K562 (cell line): ENCODE measurements at regions not wholly inside any gene's neighbourhood (a gene's known extent, or its start where the extent isn't known, plus 50 kb on each side); places are given as distances from the start of the nearest gene placed in this dataset.

Experiments used
- ATAC-seq: fragments of 200-7000 bp; cut with Tn5 transposase; 3 replicates; pipeline ENCODE4 v1.9.1; 2020; ENCODE audit warnings: moderate library complexity
- BruUV-seq: library from RNA; stranded (reverse); fragments of 400-500 nt; replicated peaks from 2 replicates; lab custom pipeline; 2021; lab: Mats Ljungman, UMichigan
- CTCF ChIA-PET: fragments of 300-600 bp; formaldehyde crosslinking; extraction: SDS; loops from one replicate; lab custom pipeline; 2021; ENCODE audit warnings: low intra/inter-chr PET ratio; lab: Yijun Ruan, JAX
- POLR2A ChIA-PET: fragments of 300-600, 350-650 bp; sonication (Branson Sonifier 250); formaldehyde crosslinking; extraction: SDS; loops from one replicate; lab custom pipeline; 2021; ENCODE audit warnings: antibody characterized with exemption, inconsistent platforms; lab: Yijun Ruan, JAX
- DNase-seq, 4 experiments: peaks; one replicate each; pipeline versions ENCODE4 v3.0.0 to v3.0.0-alpha.2; 2011 to 2018; ENCODE audit warnings: low spot score in 3 of 4, mixed read lengths in 3 of 4; ENCODE audit errors: extremely low read depth in 1 of 4
- FAIRE-seq: peaks from 2 replicates; lab custom pipeline; 2011; peaks lifted over from hg19 to GRCh38; lab: Jason Lieb, UNC
- H2AFZ ChIP-seq: 2 replicates; pipeline ENCODE4 v1.6.0; 2011; ENCODE audit warnings: low read depth, low read length, control low read depth, inconsistent platforms
- H3K27ac ChIP-seq: fragments of 200-600 bp; 3 replicates; pipeline ENCODE4 v1.8.0; 2011; ENCODE audit warnings: low read depth, mild to moderate bottlenecking, control low read depth, inconsistent platforms, low read length, moderate library complexity, mixed read lengths; ENCODE audit errors: extremely low read depth
- H3K27me3 ChIP-seq, 2 experiments: fragments of 300-600 bp in 1 of 2; 2 replicates in 1 of 2; 3 replicates in 1 of 2; pipeline versions ENCODE4 v1.6.0 to v1.8.0; 2011; ENCODE audit warnings: inconsistent platforms in 2 of 2, low read length in 2 of 2, mild to moderate bottlenecking in 1 of 2, mixed read lengths in 1 of 2, moderate library complexity in 1 of 2; ENCODE audit not compliant: control insufficient read depth in 2 of 2, insufficient read depth in 2 of 2
- H3K36me3 ChIP-seq: fragments of 300-600 bp; 3 replicates; pipeline ENCODE4 v1.8.0; 2011; ENCODE audit warnings: mild to moderate bottlenecking, low read length, inconsistent platforms; ENCODE audit not compliant: control insufficient read depth, insufficient read depth
- H3K4me1 ChIP-seq, 2 experiments: fragments of 200-600 bp in 1 of 2; replicated peaks in 1 of 2; 2 replicates in 1 of 2; 3 replicates in 1 of 2; pipeline versions ENCODE4 v1.5.1 to v1.8.0; 2011; ENCODE audit warnings: inconsistent platforms in 2 of 2, low read length in 2 of 2, mild to moderate bottlenecking in 1 of 2, mixed read lengths in 1 of 2, moderate library complexity in 1 of 2; ENCODE audit not compliant: control insufficient read depth in 2 of 2, insufficient read depth in 2 of 2
- H3K4me2 ChIP-seq: 2 replicates; pipeline ENCODE4 v1.6.1; 2011; ENCODE audit warnings: low read length, control low read depth, inconsistent platforms, mixed read lengths; ENCODE audit not compliant: insufficient read depth
- H3K4me3 ChIP-seq: fragments of 200-600 bp; sonication (generic), shearing (Covaris generic); 2 replicates; pipeline ENCODE4 v1.5.1; 2016; ENCODE audit warnings: control low read depth, inconsistent platforms
- H3K79me2 ChIP-seq: fragments of 200-600 bp; 3 replicates; pipeline ENCODE4 v1.8.0; 2011; ENCODE audit warnings: low read length, inconsistent platforms; ENCODE audit not compliant: control insufficient read depth, insufficient read depth
- H3K9ac ChIP-seq, 2 experiments: 2 replicates each; pipeline versions ENCODE4 v1.6.0 to v1.6.1; 2011; ENCODE audit warnings: low read depth in 2 of 2, low read length in 2 of 2, control low read depth in 1 of 2, inconsistent platforms in 1 of 2, mild to moderate bottlenecking in 1 of 2, mixed read lengths in 1 of 2; ENCODE audit not compliant: insufficient read depth in 1 of 2
- H3K9me1 ChIP-seq: one replicate; pipeline ENCODE4 v1.6.0; 2011; ENCODE audit warnings: inconsistent platforms, mild to moderate bottlenecking, low read length, moderate library complexity; ENCODE audit not compliant: control insufficient read depth, insufficient read depth
- H3K9me3 ChIP-seq: replicated peaks from 2 replicates; pipeline ENCODE4 v1.5.1; 2011; ENCODE audit warnings: low read depth, low read length, inconsistent platforms; ENCODE audit not compliant: control insufficient read depth, insufficient read depth
- H4K20me1 ChIP-seq: replicated peaks from 2 replicates; pipeline ENCODE4 v1.6.1; 2011; ENCODE audit warnings: low read length, inconsistent platforms, mixed read lengths; ENCODE audit not compliant: control insufficient read depth, insufficient read depth
- BDP1 ChIP-seq: IDR thresholded peaks from 3 replicates; pipeline ENCODE4 v1.6.1; 2011; ENCODE audit not compliant: insufficient read length, insufficient read depth
- CC2D1A ChIP-seq: fragments of 450-650 bp; IDR thresholded peaks from 2 replicates; pipeline ENCODE4 v1.6.1; 2017; ENCODE audit warnings: mild to moderate bottlenecking
- FOSL1 ChIP-seq: fragments of 200-800 bp; sonication (Bioruptor generic); conservative IDR thresholded peaks from 2 replicates; pipeline ENCODE4 v1.6.1; 2016; ENCODE audit warnings: missing genetic modification characterization, missing compliant biosample characterization
- HMGN3 ChIP-seq: IDR thresholded peaks from 2 replicates; pipeline ENCODE4 v1.6.1; 2011; ENCODE audit warnings: borderline replicate concordance, low read depth, mild to moderate bottlenecking, mixed read lengths, low read length; ENCODE audit not compliant: insufficient read length; ENCODE audit errors: extremely low read depth
- MCM5 ChIP-seq: fragments of 450-650 bp; IDR thresholded peaks from 2 replicates; pipeline ENCODE4 v1.6.1; 2016; ENCODE audit warnings: low read depth
- SUPT5H ChIP-seq: fragments of 450-650 bp; IDR thresholded peaks from 2 replicates; pipeline ENCODE4 v1.6.1; 2016
- ZNF175 ChIP-seq: fragments of 200-800 bp; sonication (Bioruptor generic); IDR thresholded peaks from 2 replicates; pipeline ENCODE4 v1.6.1; 2016; ENCODE audit warnings: low read depth, mild to moderate bottlenecking, missing genetic modification characterization, missing compliant biosample characterization
- ZNF551 ChIP-seq: fragments of 250-450 bp; sonication (Bioruptor Pico); IDR thresholded peaks from 2 replicates; pipeline ENCODE4 v1.5.0; 2021; ENCODE audit warnings: mild to moderate bottlenecking, moderate library complexity
- WGBS: fragments of 100-300 bp; shearing (Covaris generic); methylation state at CpG from one replicate; pipeline ENCODE4 v1.1.6; 2016; ENCODE audit warnings: low coverage, mixed read lengths; ENCODE audit not compliant: insufficient coverage; ENCODE audit errors: missing lambda C conversion rate; 5-methylcytosine and 5-hydroxymethylcytosine counted together
- in situ Hi-C: fragments of 300-500 bp; cut with MboI; formaldehyde crosslinking; loops from 4 replicates; pipeline ENCODE4 v1.15.0; 2018; ENCODE audit warnings: inconsistent platforms, mixed read lengths
- intact Hi-C: fragments of 100-400 bp; cut with micrococcal nuclease; formaldehyde crosslinking; loops from 2 replicates; pipeline ENCODE4 v1.14.2; 2022
- TF ChIP-seq, protein P1 (sequence below): sonication (generic); formaldehyde crosslinking; IDR thresholded peaks from 2 replicates; pipeline ENCODE4 v1.9.0; 2022; ENCODE audit warnings: mild to moderate bottlenecking, missing genetic modification reagents
- TF ChIP-seq, protein P2 (sequence below): fragments of 450-650 bp; IDR thresholded peaks from 2 replicates; pipeline ENCODE4 v1.6.1; 2016

DNA sequence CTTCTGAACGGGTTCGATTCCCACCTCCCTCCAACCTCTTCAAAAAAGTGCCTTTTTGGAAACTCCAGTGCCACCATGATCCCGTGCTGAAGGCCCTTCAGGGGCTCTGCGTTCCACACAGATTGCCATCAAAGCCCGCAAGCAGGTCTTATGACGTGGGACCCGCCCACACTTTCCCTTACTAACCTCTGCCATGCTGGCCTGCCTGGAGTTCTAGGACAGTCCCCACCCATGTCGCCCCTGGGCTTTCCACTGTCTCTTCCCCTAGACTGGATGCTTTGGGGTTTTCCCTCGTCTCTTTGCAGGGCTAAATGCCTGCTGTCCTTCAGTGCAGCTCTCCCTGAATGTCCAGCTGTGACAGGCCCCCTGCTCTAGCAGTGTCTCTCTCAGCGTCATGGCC lies 313.7 kb upstream of the ATP10A start:
- no TSS peak for BruUV-seq
- ChIA-PET POLR2A (no interaction called here), CTCF (no interaction called here)
- WGBS = 2% methylated on average over 10 of the region's 10 CpGs
- Histone ChIP-seq H2AFZ (no peak overlapping the region), H4K20me1 (no peaks in the 10 kb centered on the region; the same call in 1 of the 2 replicates), H3K9me3 (no peaks in the 10 kb centered on the region), H3K4me2 (no peak overlapping the region), H3K4me3 (no peak overlapping the region), H3K27me3 (no peaks in the 10 kb centered on the region), H3K9ac (no peak overlapping the region), H3K4me1 (no peaks in the 10 kb centered on the region), H3K27ac (no peak overlapping the region), H3K36me3 (no peaks in the 10 kb centered on the region), H3K79me2 (no peaks in the 10 kb centered on the region), H3K9me1 (no peaks in the 10 kb centered on the region)
- in situ Hi-C loops = no loop called here
- DNase-seq = no peak
- intact Hi-C loops = no loop called here
- no peak for FAIRE-seq
- TF ChIP-seq, protein P1, sequence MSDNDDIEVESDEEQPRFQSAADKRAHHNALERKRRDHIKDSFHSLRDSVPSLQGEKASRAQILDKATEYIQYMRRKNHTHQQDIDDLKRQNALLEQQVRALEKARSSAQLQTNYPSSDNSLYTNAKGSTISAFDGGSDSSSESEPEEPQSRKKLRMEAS (CRISPR knock-in tag) = no peak
- TF ChIP-seq CC2D1A = no peak
- no peak for TF ChIP-seq BDP1
- no peak for TF ChIP-seq FOSL1 (tag)
- TF ChIP-seq HMGN3 = no peak
- TF ChIP-seq SUPT5H = no peak
- no peak for TF ChIP-seq MCM5
- TF ChIP-seq, all 486 proteins: peak for 0
- ATAC-seq = no peak

GRCh38 chr15:26171266-26171665 lies 308.1 kb upstream of the ATP10A start:
- no peak overlapping the region for H3K27ac ChIP-seq
- no peak overlapping the region for H3K4me2 ChIP-seq
- WGBS = 0% methylated on average over 3 of the region's 3 CpGs
- ChIA-PET CTCF (no interaction called here), POLR2A (no interaction called here)
- H3K79me2 ChIP-seq = no peaks in the 10 kb centered on the region
- no TSS peak for BruUV-seq
- no peak for FAIRE-seq
- H3K36me3 ChIP-seq = no peaks in the 10 kb centered on the region
- no peak overlapping the region for H3K4me3 ChIP-seq
- H3K4me1 ChIP-seq = no peaks in the 10 kb centered on the region
- no peaks in the 10 kb centered on the region; a peak in 1 of 5 replicates for H3K27me3 ChIP-seq
- intact Hi-C loops (no loop called here), in situ Hi-C loops (no loop called here)
- H3K9ac ChIP-seq = no peak overlapping the region
- H2AFZ ChIP-seq = no peak overlapping the region
- DNase-seq = no peak
- no peaks in the 10 kb centered on the region for H3K9me3 ChIP-seq
- no peak for ATAC-seq
- H4K20me1 ChIP-seq = no peaks in the 10 kb centered on the region
- no peaks in the 10 kb centered on the region for H3K9me1 ChIP-seq
- TF ChIP-seq, protein P2, sequence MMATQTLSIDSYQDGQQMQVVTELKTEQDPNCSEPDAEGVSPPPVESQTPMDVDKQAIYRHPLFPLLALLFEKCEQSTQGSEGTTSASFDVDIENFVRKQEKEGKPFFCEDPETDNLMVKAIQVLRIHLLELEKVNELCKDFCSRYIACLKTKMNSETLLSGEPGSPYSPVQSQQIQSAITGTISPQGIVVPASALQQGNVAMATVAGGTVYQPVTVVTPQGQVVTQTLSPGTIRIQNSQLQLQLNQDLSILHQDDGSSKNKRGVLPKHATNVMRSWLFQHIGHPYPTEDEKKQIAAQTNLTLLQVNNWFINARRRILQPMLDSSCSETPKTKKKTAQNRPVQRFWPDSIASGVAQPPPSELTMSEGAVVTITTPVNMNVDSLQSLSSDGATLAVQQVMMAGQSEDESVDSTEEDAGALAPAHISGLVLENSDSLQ = no peak
- TF ChIP-seq ZNF175 (CRISPR knock-in tag) = no peak
- no peak for TF ChIP-seq ZNF551
- TF ChIP-seq, all 486 proteins: peak for 0
